ENCODE measurements at regions not wholly inside any gene's neighbourhood (a gene's known extent, or its start where the extent isn't known, plus 50 kb on each side); places are given as distances from the start of the nearest gene placed in this dataset.

GRCh38 chr18:76046221-76046620 is 448.8 kb downstream of the ZNF516 start:
- BruUV-seq (replicated peaks) = no TSS peak
- no peaks in the 10 kb centered on the region for H3K9me1 ChIP-seq (ENCODE audit: control insufficient read depth, insufficient read depth, low read length)
- in situ Hi-C loops (cut with MboI) (no loop called here), intact Hi-C loops (cut with micrococcal nuclease) (no loop called here)
- FAIRE-seq (no peak), ATAC-seq (no peak), DNase-seq (ENCODE audit: extremely low read depth in 1 of 4, low spot score in 3 of 4) (no peak)
- no peaks in the 10 kb centered on the region for H3K79me2 ChIP-seq (ENCODE audit: control insufficient read depth, insufficient read depth, low read length)
- H4K20me1 ChIP-seq (replicated peaks; ENCODE audit: control insufficient read depth, insufficient read depth, low read length) = no peaks in the 10 kb centered on the region
- 0% methylated on average over 4 of the region's 4 CpGs for WGBS (ENCODE audit: insufficient coverage, low coverage, missing lambda C conversion rate)
- H3K4me2 ChIP-seq (ENCODE audit: insufficient read depth, low read length) = no peak overlapping the region
- ChIA-PET CTCF (ENCODE audit: low intra/inter-chr PET ratio) (no interaction called here), POLR2A (no interaction called here)
- H3K9me3 ChIP-seq (replicated peaks; ENCODE audit: control insufficient read depth, insufficient read depth, low read depth, low read length) = no peaks in the 10 kb centered on the region
- H3K36me3 ChIP-seq (ENCODE audit: control insufficient read depth, insufficient read depth, low read length) = no peaks in the 10 kb centered on the region
- no peak overlapping the region for H3K27ac ChIP-seq (ENCODE audit: extremely low read depth, low read depth, low read length)
- no peak overlapping the region for H3K9ac ChIP-seq (ENCODE audit: insufficient read depth in 1 of 2, low read depth in 2 of 2, low read length in 2 of 2)
- H3K4me3 ChIP-seq = no peak overlapping the region
- no peaks in the 10 kb centered on the region for H3K27me3 ChIP-seq (ENCODE audit: control insufficient read depth in 2 of 2, insufficient read depth in 2 of 2, low read length in 2 of 2)
- H2AFZ ChIP-seq (ENCODE audit: low read depth, low read length) = no peak overlapping the region
- no peak for TF ChIP-seq JUND (IDR thresholded peaks at IDR 0.05; ENCODE audit: borderline replicate concordance, low read depth, low read length)
- TF ChIP-seq JUND (tag; IDR thresholded peaks at IDR 0.05; ENCODE audit: borderline replicate concordance, low read depth, low read length) = no peak
- no peaks in the 10 kb centered on the region for H3K4me1 ChIP-seq (replicated peaks in 1 of 2; ENCODE audit: control insufficient read depth in 2 of 2, insufficient read depth in 2 of 2, low read length in 2 of 2)

DNA sequence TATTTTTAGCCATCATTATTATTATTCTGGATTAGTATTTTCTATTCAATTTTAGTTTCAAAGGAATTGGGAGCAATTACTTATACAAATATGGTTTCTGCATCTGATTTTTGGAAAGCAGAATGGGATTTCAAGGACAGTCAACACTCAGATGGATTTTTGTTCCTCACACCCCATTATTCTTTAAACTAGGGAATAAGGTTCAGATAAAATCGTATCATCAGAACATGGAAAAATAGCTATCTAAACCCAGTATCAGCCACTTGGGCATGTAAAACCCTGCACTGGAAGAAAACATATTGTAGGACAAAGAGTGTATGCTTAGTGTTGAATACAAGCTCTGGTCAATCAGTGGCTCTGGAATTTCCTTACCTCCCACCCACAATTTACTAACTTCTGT is 452.5 kb downstream of the ZNF516 start:
- Histone ChIP-seq H3K27ac (ENCODE audit: extremely low read depth, low read depth, low read length) (no peak overlapping the region), H3K4me2 (ENCODE audit: insufficient read depth, low read length) (no peak overlapping the region), H3K4me3 (no peak overlapping the region), H3K27me3 (ENCODE audit: control insufficient read depth in 2 of 2, insufficient read depth in 2 of 2, low read length in 2 of 2) (no peaks in the 10 kb centered on the region), H3K9me3 (replicated peaks; ENCODE audit: control insufficient read depth, insufficient read depth, low read depth, low read length) (no peaks in the 10 kb centered on the region), H3K9ac (ENCODE audit: insufficient read depth in 1 of 2, low read depth in 2 of 2, low read length in 2 of 2) (no peak overlapping the region), H3K4me1 (replicated peaks in 1 of 2; ENCODE audit: control insufficient read depth in 2 of 2, insufficient read depth in 2 of 2, low read length in 2 of 2) (no peaks in the 10 kb centered on the region), H3K36me3 (ENCODE audit: control insufficient read depth, insufficient read depth, low read length) (no peaks in the 10 kb centered on the region), H4K20me1 (replicated peaks; ENCODE audit: control insufficient read depth, insufficient read depth, low read length) (no peaks in the 10 kb centered on the region), H2AFZ (ENCODE audit: low read depth, low read length) (no peak overlapping the region), H3K9me1 (ENCODE audit: control insufficient read depth, insufficient read depth, low read length) (no peaks in the 10 kb centered on the region), H3K79me2 (ENCODE audit: control insufficient read depth, insufficient read depth, low read length) (no peaks in the 10 kb centered on the region)
- ChIA-PET POLR2A (no interaction called here), CTCF (ENCODE audit: low intra/inter-chr PET ratio) (no interaction called here)
- DNase-seq (ENCODE audit: extremely low read depth in 1 of 4, low spot score in 3 of 4) (no peak), FAIRE-seq (no peak), ATAC-seq (no peak)
- TF ChIP-seq HDAC2 (IDR thresholded peaks at IDR 0.05) (no peak), ZNF655 (CRISPR knock-in tag; IDR thresholded peaks at IDR 0.05) (no peak), JUND (IDR thresholded peaks at IDR 0.05; ENCODE audit: borderline replicate concordance, low read depth, low read length) (no peak), JUND (tag; IDR thresholded peaks at IDR 0.05; ENCODE audit: borderline replicate concordance, low read depth, low read length) (no peak), MAZ (CRISPR knock-in tag; conservative IDR thresholded peaks at IDR 0.05 in 1 of 2, IDR thresholded peaks at IDR 0.05 in 1 of 2) (no peak), ERF (CRISPR knock-in tag; IDR thresholded peaks at IDR 0.05) (no peak), PTTG1 (tag; IDR thresholded peaks at IDR 0.05; ENCODE audit: low read depth) (no peak), GABPA (tag; conservative IDR thresholded peaks at IDR 0.05; ENCODE audit: low read depth) (no peak), SMAD2 (IDR thresholded peaks at IDR 0.05; ENCODE audit: low read depth, low read length) (no peak), NFYB (IDR thresholded peaks at IDR 0.05; ENCODE audit: extremely low read depth, insufficient read length) (no peak), HMG20B (CRISPR knock-in tag; IDR thresholded peaks at IDR 0.05) (no peak), GATAD2A (IDR thresholded peaks at IDR 0.05) (no peak), L3MBTL2 (IDR thresholded peaks at IDR 0.05) (no peak)
- TF ChIP-seq, protein P1, sequence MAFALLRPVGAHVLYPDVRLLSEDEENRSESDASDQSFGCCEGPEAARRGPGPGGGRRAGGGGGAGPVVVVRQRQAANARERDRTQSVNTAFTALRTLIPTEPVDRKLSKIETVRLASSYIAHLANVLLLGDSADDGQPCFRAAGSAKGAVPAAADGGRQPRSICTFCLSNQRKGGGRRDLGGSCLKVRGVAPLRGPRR (CRISPR knock-in tag; IDR thresholded peaks at IDR 0.05) = no peak
- intact Hi-C loops (cut with micrococcal nuclease) = no loop called here
- WGBS (ENCODE audit: insufficient coverage, low coverage, missing lambda C conversion rate) = 0% methylated on average over 1 of the region's 1 CpG
- BruUV-seq (replicated peaks) = no TSS peak
- in situ Hi-C loops (cut with MboI) = no loop called here

Data from K562 (cell line).